ENCODE measurements at regions not wholly inside any gene's neighbourhood (a gene's known extent, or its start where the extent isn't known, plus 50 kb on each side); places are given as distances from the start of the nearest gene placed in this dataset.

DNA sequence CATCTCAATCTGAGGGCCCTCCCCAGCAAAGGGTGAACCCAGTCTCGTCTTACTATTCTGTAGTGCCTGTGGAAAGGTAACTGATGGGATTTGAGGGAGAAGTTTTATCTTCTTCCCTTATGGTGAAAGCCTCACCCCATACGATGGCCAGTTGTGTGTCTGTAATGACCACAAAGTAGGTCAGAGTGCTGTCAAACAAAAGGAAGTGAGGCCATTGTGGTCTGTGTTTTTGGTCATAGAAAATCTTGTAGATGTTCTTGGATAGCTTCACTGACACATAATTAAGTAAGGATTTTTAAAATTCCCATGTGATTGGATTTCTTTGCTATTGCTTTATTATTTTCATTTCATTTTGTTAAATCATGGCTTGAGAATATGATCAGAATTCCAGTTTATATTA, 505.1 kb upstream of the KLF4 start:
- DNase-seq (ENCODE audit: low read depth in 4 of 4, low spot score in 3 of 4), result no peak

DNA sequence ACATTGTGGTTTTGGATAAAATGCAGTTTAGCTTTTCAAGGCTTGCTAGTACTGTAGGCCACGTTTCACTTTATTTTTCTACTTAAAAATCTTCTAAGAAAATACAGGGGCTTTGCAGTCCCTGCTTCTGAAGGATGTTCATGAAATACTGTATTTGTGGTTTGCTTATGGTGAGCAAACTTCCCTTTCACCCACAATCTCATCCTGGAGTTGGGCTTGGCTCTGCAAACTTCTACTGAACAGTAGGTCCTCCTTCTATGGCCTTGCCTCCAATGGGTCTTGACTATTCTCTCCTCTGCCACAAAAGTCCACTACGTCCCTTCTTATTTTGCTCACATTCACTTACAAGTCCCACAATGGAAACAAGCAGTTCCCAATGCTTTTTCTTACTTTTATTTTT, 502.7 kb upstream of the KLF4 start:
- no peak for DNase-seq (ENCODE audit: low read depth in 4 of 4, low spot score in 3 of 4)

DNA sequence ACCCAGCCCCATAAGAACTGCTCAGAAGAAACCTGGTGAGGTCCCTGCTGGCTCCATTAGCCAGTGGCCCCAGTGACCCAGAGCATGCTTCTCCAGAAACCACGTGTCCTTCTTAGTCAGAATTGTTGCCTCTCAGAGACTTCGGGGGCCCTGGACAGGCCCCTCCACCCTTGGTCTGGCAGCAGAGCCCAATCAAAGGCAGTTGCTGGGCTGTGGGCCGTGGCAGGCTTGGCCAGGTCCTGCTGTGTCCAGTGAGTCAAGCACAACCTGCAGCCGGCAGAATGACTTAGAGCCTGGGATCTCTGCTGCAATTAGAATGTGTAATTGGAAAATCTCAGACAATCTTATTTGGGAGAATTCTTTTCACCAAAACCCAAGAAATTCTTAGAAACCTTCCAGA, 502.0 kb upstream of the KLF4 start:
- DNase-seq (ENCODE audit: low read depth in 4 of 4, low spot score in 3 of 4), result no peak

DNA sequence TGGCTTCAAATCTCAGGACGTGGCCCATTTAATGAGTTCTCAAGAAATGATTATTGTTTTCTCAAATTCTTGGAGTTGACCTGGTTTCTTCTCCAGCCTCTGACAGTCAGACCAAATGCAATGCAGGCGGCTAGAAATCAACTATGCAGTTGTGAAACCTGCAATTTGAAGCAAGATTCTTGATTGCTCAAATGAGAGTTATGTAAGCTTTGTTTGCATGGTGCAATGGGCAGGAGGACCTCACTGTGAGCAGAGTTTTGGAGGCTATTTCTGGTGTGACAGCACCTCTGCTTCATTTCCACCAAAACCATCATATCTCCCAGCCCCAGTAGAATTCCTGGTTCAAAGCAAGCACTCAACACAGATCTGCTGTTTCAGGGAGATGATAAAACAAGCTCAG, 500.0 kb upstream of the KLF4 start:
- DNase-seq (ENCODE audit: low read depth in 4 of 4, low spot score in 3 of 4), result no peak

DNA sequence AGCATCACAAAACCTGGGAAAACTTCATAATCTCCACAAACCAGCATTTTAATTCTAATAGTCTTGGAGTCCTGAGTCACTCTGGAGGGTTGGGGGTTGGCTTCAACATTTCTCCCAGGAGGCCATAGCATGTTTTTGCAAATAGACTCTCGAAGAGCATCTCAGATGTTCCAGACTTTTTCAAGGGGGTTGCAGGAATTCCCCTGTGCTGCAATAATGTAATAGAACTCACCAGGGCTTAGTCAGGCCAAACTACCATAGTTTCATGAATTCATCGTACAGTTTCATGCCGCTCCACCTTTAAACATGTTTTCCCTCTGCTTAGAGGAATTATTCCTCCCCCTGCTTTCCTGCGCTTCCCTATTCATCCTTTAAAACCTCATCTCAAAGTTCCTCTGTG, 499.5 kb upstream of the KLF4 start:
- no peak for DNase-seq (ENCODE audit: low read depth in 4 of 4, low spot score in 3 of 4)

DNA sequence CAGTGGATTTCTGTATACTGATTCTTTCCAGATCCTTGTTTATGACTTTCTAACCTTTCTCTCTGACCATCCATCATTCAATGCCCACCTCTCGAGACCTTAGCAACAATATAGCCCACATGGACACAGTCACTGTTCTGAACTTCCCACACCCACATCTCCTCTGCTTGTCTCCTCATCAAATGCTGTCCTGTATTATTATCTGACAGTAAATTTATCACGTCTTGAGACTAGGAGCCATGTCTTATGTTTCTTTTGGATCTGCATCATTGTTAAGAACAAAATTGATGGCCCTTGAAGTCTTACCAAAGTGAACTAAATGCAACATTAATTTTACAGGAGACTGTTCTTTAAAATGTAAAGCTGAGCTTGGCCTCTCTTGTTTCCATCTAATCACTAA, 495.4 kb upstream of the KLF4 start:
- DNase-seq (ENCODE audit: low read depth in 4 of 4, low spot score in 3 of 4), result no peak

DNA sequence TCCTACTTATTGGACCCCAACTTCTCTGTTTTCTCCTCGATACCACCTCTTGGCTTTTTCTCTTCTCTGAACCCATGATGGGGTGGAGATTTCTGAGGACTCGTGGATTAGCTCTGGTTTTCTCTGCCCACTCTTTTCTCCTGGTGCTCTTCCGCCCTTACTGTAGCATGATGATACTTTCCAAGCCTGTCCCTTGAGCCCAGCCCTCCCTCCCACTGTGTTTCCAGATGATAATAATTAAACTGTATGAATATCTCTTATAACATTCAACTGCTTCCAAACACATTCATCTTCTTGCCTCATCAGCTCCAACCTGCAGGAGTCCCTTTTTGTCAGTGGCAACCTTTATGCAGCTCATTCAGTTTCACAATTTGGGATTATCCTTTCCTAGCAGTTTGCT, 494.2 kb upstream of the KLF4 start:
- no peak for DNase-seq (ENCODE audit: low read depth in 4 of 4, low spot score in 3 of 4)

DNA sequence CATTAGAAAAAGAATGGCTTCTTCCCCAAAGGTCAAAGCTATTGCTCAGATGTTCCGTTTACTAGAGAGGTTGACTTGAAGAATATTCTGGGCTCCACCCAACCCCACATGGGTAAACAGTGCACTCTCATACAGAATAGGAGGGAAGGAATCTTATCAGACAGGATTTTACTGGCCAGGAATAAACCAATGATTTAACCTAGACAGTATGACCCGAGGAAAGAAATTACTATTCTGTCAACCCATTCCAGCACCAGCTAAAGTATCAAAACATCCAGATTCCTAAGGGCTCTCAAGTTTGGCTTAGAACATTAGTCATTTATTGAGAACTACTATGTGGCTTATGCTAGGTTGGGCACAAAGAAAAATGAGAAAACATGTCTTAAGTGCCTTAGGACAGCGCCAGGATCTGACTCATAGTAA, 493.6 kb upstream of the KLF4 start:
- DNase-seq (ENCODE audit: low read depth in 4 of 4, low spot score in 3 of 4), result no peak

DNA sequence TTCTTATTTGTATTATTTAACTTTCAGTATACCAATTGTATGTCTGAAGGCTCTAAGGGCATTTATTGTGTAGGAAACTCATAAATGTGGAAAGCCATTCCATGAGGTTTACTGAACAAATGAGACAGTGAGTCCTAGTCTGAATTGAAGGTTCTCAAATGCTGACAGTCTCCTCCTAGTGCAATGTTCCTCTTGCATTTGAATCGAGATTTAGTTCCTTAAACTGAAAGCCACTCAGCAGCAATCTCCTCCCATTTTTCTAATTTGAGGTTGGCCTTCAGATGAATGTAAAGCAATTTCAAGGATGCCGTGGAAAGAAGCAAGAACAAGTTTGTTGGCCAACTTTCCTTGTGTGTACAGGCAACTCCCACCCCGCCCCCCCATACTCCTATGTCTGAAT, 493.2 kb upstream of the KLF4 start:
- no peak for DNase-seq (ENCODE audit: low read depth in 4 of 4, low spot score in 3 of 4)

DNA sequence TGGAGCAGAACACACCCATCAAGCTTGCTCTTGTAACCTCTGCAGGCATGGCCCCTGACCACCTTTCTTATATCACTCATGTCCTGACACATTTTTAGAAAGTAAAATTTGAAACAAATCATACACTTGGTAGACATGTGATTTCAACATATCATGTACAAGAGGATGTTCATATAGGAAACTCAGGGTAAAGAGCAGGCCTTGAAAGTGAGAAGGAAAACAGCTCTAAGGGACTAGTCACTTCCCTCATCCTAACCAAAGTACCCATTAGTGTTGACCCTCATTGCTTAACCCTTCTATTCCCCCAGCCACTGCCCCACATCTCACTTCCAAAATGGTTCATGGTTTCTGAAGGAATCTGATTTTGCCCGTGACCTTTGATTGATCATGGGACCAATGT, 492.4 kb upstream of the KLF4 start:
- no peak for DNase-seq (ENCODE audit: low read depth in 4 of 4, low spot score in 3 of 4)

DNA sequence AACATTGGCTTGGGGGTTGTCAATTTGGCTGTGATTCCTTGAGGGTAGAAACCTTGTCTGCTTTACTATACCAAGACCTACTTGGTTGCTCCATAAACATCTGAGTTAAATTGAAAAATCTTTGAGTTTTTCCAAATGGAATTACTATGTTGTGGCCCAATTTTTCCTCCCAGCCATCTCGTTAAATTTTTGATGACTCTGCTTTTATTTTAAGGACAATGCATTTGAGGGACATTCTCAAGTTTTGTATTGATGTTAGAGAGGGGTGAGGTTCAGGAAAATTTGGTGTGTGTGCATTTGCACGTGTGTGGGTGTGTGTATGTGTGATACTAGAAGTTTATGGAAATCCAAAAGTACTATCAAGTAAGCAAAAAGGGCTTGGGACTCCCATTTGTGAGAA, 491.4 kb upstream of the KLF4 start:
- DNase-seq (ENCODE audit: low read depth in 4 of 4, low spot score in 3 of 4), result no peak

DNA sequence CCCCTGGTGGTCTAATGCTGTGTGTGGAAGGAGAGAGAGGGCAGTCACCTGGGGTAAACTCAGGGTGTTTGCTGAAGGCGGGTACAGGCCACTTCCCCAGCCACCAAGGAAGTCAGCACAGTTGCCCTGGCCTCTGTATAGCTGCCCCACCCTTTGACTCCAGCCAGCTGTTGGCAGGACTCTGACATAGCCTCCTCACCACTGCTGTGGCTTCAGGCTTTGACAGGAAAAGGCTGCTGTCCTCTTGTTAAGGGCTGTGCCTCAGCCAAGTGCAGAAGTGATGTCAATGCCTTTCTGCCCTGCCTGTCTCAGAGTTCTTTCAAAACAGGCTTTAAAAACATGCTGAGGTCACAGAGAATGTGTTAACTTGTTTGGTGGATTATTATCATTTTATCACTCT, 487.2 kb upstream of the KLF4 start:
- no peak for DNase-seq (ENCODE audit: low read depth in 4 of 4, low spot score in 3 of 4)

DNA sequence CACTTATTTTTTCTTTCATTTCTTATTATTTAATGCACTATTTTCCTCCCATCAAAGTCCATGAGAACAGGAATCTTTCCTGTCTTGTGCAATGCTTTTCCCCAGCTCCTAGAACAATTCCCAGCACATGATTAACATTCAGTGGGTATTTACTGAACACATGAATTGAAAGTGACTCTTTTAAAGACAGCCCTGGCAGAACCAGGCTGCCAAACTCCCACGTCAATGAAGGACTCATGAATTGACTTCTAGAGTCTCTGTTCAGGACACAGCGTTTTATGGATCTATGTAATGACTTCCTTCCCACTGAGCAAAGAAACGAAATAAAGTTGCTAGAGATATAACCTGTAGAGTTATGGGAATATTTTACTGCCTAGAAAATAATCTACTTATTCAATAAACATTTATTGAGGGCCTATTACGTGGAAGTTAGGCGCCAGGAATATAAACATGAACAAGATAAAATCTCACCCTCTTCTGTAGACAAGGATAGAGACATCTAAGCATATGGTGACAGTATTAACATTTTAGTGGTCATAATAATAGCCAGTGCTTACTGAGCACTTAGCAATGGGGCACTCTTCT, 485.9 kb upstream of the KLF4 start:
- DNase-seq (ENCODE audit: low read depth in 4 of 4, low spot score in 3 of 4), result no peak

DNA sequence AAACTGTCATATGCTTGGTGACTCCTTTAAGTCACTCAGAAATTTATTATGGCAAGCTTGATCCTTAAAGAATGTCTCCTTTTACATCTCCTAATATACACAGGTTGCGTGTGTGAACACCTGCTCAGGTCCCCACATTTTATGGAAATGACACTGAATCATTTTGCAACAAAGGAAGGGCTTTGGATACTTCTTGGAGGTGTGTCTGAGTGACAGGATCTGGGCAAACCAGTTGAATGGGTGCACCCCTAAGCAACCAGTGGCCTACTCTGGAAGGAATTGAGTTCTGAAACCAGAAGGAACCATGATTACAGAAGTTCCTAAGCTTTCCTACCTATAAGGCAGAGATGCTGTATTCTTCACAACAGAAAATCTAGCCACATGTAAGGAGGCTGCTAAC, 483.9 kb upstream of the KLF4 start:
- no peak for DNase-seq (ENCODE audit: low read depth in 4 of 4, low spot score in 3 of 4)

DNA sequence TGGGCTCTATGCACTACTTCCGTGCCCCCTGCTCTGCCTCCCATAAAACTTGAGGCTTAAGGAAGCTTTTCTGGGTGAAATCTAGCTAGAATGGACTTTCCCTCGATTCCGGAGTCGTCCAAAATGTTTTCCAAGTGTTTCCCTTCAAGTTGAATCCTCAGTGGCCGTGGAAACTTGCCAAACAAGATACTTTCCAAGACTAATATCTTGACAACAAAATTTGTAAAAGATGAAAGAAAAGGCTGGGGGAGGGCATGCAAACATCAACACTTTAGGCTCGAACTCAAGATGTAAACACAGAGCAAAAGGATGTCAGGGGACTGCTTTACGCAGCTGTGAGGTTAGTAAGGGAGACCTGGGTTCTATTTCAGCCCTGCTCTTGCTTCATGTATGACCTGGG, 482.8 kb upstream of the KLF4 start:
- DNase-seq (ENCODE audit: low read depth in 4 of 4, low spot score in 3 of 4), result peak in 1 of 4 donors; percentile 24

DNA sequence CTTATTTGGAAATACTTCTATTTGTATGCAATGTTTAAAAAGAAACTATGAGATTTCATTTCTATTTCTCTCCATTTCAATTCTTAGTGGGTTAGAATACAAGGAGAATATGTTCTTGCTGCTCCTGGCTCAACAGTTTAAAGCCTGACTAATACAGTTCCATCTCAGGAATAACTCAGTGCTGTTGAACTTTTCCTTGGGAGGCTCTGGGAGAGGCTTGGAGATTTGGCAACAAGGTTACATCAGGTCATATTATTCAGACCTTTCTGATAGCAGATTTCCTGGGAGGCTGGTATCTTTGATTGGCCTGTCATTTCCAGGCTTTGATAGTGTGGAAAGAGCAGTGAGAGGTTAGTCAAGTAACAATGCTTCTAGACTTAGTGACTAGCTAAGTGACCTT, 481.7 kb upstream of the KLF4 start:
- no peak for DNase-seq (ENCODE audit: low read depth in 4 of 4, low spot score in 3 of 4)

DNA sequence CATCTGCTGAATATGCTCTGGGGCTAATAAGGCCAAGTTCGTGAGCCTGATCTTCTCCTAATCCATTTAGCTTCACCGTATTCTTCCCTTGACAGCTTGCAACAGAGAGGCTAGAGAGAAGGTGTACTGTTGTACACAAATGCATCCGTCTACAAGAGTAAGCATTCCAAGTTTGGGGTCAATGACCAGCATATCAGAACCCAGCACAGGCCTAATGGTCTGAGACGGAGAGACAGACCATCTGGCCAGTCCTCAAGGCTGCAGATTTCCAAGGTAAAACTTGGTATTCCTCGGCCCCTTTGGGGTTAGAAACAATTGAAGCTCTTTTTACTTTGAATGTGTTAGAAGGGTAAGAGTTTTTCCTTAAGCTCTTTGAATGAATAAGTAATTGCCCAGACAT, 481.2 kb upstream of the KLF4 start:
- peak in 1 of 4 donors; percentile 48 for DNase-seq (ENCODE audit: low read depth in 4 of 4, low spot score in 3 of 4)

DNA sequence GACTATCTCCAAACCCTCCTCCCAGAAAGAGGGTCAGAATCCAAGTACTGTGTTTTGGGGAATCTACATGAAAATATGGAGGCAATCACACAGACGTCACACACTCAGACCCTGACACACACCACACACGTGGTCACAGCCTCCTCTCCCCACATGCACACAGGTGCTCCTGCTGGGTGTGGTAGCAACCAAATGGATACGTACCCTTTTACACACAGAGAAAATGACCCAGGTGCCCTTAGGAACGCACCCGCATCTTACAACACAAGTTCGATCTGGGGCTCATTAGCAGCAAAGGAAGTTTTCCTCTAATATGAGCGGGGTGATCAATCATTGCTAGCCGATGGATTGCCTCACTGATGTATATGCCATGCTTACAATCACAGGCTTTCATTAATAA, 480.2 kb upstream of the KLF4 start:
- DNase-seq (ENCODE audit: low read depth in 4 of 4, low spot score in 3 of 4), result no peak

DNA sequence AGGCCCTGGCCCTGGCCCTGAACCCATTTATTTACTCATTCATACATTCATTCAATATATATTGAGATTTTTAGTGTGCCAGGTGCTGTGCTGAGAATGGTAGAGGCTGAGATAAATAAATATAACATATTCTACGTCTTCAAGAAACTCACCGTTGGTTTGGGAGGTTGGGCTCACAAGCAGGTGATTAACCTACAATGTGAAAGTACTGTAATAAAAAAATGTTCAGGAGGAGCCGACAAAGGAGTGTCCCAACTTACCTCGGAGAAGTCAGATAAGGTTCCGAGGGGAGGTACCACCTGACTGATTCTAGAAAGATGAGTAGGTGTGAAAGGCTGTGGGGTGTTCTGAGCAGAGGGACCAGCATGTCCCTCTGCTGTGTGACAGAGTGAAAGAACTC, 479.6 kb upstream of the KLF4 start:
- DNase-seq (ENCODE audit: low read depth in 4 of 4, low spot score in 3 of 4), result no peak

DNA sequence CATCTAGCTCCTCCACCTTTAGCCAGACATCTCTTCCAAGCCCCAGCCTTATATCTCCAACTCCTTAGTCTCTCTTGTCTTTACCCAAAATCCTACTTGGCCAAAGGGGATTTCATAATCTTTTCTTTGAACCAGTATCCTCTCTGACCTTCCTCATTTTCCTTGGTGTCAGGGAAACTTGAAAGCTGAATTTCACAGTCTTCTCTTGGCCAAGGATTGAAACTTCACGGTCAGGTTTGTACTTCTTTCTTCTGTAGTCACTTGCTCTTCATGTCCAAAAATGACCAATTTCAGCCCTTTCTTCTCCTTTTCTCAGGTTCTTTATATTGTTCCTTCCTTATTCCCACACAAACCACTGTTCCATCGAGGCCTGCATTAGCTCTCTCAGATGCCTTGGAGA, 473.7 kb upstream of the KLF4 start:
- no peak for DNase-seq (ENCODE audit: low read depth in 4 of 4, low spot score in 3 of 4)

DNA sequence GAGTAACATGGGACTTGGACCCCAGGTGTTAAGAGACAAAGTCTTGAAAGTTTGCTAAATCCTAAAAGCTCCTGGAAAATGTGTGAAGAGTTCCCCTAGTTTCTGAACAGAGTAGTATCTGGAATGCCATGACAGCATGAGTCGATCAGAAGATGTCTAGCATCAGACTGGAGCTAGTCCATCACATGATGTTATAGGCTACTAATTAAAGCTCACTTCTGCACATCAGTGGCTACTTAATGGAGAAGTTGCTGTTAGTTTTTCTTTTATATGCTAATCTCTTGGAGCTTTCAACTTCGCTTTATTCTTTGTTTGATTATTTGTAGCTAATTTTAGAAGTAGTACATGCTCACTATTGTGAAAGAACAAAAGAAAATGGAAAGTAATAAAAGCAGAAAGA, 471.3 kb upstream of the KLF4 start:
- no peak for DNase-seq (ENCODE audit: low read depth in 4 of 4, low spot score in 3 of 4)

DNA sequence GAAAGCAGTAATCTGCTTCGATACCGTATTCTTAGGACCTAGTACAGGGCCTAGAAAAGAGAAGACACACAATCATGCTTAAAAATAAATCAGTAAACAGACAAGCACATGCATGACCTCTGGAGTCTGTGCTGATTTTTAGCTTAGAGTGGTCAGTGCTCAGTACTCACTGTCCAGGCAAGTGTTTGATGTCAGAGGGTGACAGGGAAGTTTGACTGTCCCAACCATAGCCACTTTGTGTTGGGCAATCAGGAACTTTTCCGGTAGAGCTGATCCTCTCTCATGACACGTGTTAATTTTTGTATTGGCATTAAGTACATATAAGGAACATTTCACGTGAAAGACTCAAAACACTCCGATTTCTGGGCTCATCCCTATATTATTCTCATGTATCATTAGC, 464.7 kb upstream of the KLF4 start:
- no peak for DNase-seq (ENCODE audit: low read depth in 4 of 4, low spot score in 3 of 4)

DNA sequence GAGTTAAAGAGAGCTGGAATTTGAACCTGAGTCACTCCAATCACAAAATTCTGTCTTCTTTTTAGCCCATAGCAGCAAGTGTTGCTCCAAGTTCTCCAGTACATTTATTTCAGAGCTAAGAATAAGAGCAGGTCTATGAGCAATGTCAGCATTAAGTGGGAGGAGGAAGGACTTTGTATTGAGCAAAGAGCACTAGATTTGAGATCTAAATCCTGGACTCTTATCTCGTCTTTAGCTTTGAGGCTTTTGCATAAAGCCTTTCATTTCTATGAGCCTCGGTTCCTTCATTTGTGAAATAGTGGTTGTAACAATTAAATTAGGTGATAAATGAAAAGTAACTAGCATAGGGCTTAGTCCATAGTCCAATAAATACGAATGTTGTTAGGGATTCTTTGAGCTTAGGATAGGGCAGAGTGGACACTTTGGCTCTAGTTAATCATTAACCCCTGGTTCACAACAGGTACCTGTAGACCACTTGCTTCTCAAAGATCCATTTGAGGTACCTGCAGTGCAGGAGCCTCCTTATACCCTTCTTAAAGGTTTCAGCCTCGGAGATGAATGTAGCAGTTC, 464.1 kb upstream of the KLF4 start:
- no peak for DNase-seq (ENCODE audit: low read depth in 4 of 4, low spot score in 3 of 4)

Data from left renal pelvis (tissue), 4 donors.